Fibroblast of the conjunctiva (primary cell): ENCODE measurements at regions not wholly inside any gene's neighbourhood (a gene's known extent, or its start where the extent isn't known, plus 50 kb on each side); places are given as distances from the start of the nearest gene placed in this dataset.

Experiments
- DNase-seq: peaks from one replicate; pipeline ENCODE4 v3.0.0-alpha.2; 2010; ENCODE audit warnings: low read depth

GRCh38 chr10:124302951-124303505 lies 115.7 kb downstream of the OAT start:
- no peak for DNase-seq

GRCh38 chr10:124301736-124302135 lies 117.0 kb downstream of the OAT start:
- DNase-seq: no peak

- no peak for DNase-seq
Observed at GRCh38 chr10:124300735-124301134, 118.0 kb downstream of the OAT start.

- no peak for DNase-seq
Observed at GRCh38 chr10:124300224-124300623, 118.5 kb downstream of the OAT start.

- DNase-seq: no peak
Observed at GRCh38 chr10:124299696-124300095, 119.0 kb downstream of the OAT start.

GRCh38 chr10:124298891-124299290 lies 119.8 kb downstream of the OAT start:
- DNase-seq: no peak

GRCh38 chr10:124296813-124297788 lies 121.6 kb downstream of the OAT start:
- no peak for DNase-seq

GRCh38 chr10:124296121-124296812 lies 122.5 kb downstream of the OAT start:
- peak; percentile 69 for DNase-seq

GRCh38 chr10:124294811-124295770 lies 123.6 kb downstream of the OAT start:
- no peak for DNase-seq

GRCh38 chr10:124293616-124294449 lies 124.9 kb downstream of the OAT start:
- no peak for DNase-seq

GRCh38 chr10:124292911-124293615 lies 125.7 kb downstream of the OAT start:
- no peak for DNase-seq

- DNase-seq: no peak
Observed at GRCh38 chr10:124291001-124291701, 127.6 kb downstream of the OAT start.

GRCh38 chr10:124289851-124290795 lies 128.6 kb downstream of the OAT start:
- DNase-seq: no peak

GRCh38 chr10:124288928-124289850 lies 129.5 kb downstream of the OAT start:
- no peak for DNase-seq

GRCh38 chr10:124288486-124288885 lies 130.2 kb downstream of the OAT start:
- DNase-seq: no peak

GRCh38 chr10:124287791-124288190 lies 130.9 kb downstream of the OAT start:
- DNase-seq: no peak

- no peak for DNase-seq
Observed at GRCh38 chr10:124287071-124287685, 131.5 kb downstream of the OAT start.
